ENCODE measurements at regions not wholly inside any gene's neighbourhood (a gene's known extent, or its start where the extent isn't known, plus 50 kb on each side); places are given as distances from the start of the nearest gene placed in this dataset.

- Histone ChIP-seq H3K36me3 (no peaks in the 10 kb centered on the region), H3K27ac (no peak overlapping the region), H3K27me3 (replicated peaks; ENCODE audit: insufficient read depth) (no peaks in the 10 kb centered on the region), H3K4me1 (ENCODE audit: control insufficient read depth in 1 of 2, low read depth in 2 of 2) (no peaks in the 10 kb centered on the region), H3K4me3 (no peak overlapping the region), H3K9me3 (no peaks in the 10 kb centered on the region)
- TF ChIP-seq CTCF (IDR thresholded peaks at IDR 0.05) = no peak
- ATAC-seq (ENCODE audit: insufficient number of reproducible peaks, low FRiP score, low read depth) (no peak), DNase-seq (ENCODE audit: low spot score) (no peak)
Observed at GRCh38 chr11:21927628-21928027, 265.3 kb upstream of the ANO5 start.

GRCh38 chr11:21928847-21929246 is 264.0 kb upstream of the ANO5 start:
- DNase-seq (ENCODE audit: low spot score) = no peak
- Histone ChIP-seq H3K36me3 (no peaks in the 10 kb centered on the region), H3K4me1 (ENCODE audit: control insufficient read depth in 1 of 2, low read depth in 2 of 2) (no peaks in the 10 kb centered on the region), H3K27me3 (replicated peaks; ENCODE audit: insufficient read depth) (no peaks in the 10 kb centered on the region), H3K4me3 (no peak overlapping the region), H3K9me3 (no peaks in the 10 kb centered on the region), H3K27ac (no peak overlapping the region)
- no peak for ATAC-seq (ENCODE audit: insufficient number of reproducible peaks, low FRiP score, low read depth)
- TF ChIP-seq CTCF (IDR thresholded peaks at IDR 0.05) = no peak

- no peak for DNase-seq (ENCODE audit: low spot score)
- H3K9me3 ChIP-seq = no peaks in the 10 kb centered on the region
- no peak for ATAC-seq (ENCODE audit: insufficient number of reproducible peaks, low FRiP score, low read depth)
Observed at GRCh38 chr11:21930408-21930807, 262.5 kb upstream of the ANO5 start.

GRCh38 chr11:21931436-21932101 is 261.3 kb upstream of the ANO5 start:
- no peak for ATAC-seq (ENCODE audit: insufficient number of reproducible peaks, low FRiP score, low read depth)
- H3K27me3 ChIP-seq (replicated peaks; ENCODE audit: insufficient read depth) = no peaks in the 10 kb centered on the region
- no peak for TF ChIP-seq CTCF (IDR thresholded peaks at IDR 0.05)
- H3K9me3 ChIP-seq = no peaks in the 10 kb centered on the region
- H3K36me3 ChIP-seq = no peaks in the 10 kb centered on the region
- DNase-seq (ENCODE audit: low spot score) = no peak
- H3K4me3 ChIP-seq = no peak overlapping the region
- H3K27ac ChIP-seq = no peak overlapping the region
- no peaks in the 10 kb centered on the region for H3K4me1 ChIP-seq (ENCODE audit: control insufficient read depth in 1 of 2, low read depth in 2 of 2)

More at GRCh38 chr11:21930408-21930807, 262.5 kb upstream of the ANO5 start:
- Histone ChIP-seq H3K4me3 (no peak overlapping the region), H3K27me3 (replicated peaks; ENCODE audit: insufficient read depth) (no peaks in the 10 kb centered on the region), H3K27ac (no peak overlapping the region), H3K36me3 (no peaks in the 10 kb centered on the region), H3K4me1 (ENCODE audit: control insufficient read depth in 1 of 2, low read depth in 2 of 2) (no peaks in the 10 kb centered on the region)
- TF ChIP-seq CTCF (IDR thresholded peaks at IDR 0.05) = no peak

GRCh38 chr11:21933095-21933494 is 259.8 kb upstream of the ANO5 start:
- Histone ChIP-seq H3K36me3 (no peaks in the 10 kb centered on the region), H3K9me3 (no peaks in the 10 kb centered on the region), H3K4me1 (ENCODE audit: control insufficient read depth in 1 of 2, low read depth in 2 of 2) (no peaks in the 10 kb centered on the region), H3K27me3 (replicated peaks; ENCODE audit: insufficient read depth) (no peaks in the 10 kb centered on the region), H3K4me3 (no peak overlapping the region), H3K27ac (no peak overlapping the region)
- no peak for ATAC-seq (ENCODE audit: insufficient number of reproducible peaks, low FRiP score, low read depth)
- TF ChIP-seq CTCF (IDR thresholded peaks at IDR 0.05) = peak; percentile 33
- DNase-seq (ENCODE audit: low spot score) = no peak

All from thoracic aorta (tissue), 2 donors.